ENCODE measurements at regions not wholly inside any gene's neighbourhood (a gene's known extent, or its start where the extent isn't known, plus 50 kb on each side); places are given as distances from the start of the nearest gene placed in this dataset.

DNA sequence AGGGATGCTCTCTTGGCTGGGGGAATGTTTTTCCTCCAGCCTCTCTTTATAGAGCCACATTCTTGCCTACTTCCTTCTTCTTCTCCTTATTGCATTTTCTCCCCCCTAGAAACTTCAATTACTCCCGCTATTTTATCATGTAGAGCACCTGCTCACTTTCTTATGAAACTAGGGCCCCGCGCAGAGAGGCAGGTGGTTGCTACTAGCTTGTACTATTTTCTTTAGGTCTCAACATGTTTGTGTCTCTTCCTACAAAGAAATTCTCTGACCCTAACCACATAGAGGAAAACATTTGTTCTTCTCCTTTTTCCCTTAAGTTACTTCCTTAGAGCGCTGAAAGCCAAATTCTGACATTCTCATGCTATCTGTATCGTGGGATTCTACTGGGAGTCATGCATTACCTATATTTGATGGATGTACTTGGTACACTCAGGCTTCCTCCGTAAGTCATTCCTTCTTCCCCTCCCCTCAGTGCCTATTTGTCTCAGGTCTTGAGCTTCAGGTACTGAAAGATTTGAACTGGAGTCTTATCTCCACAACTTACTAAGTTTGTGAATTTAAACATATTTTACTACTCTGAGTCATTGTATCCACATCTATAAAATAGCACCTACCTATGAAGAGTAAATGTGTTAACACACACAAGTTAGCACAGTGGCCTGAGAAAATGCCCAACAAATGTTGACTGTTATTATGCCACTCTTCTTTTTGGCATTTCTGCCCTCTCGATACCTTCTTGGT, 159.1 kb upstream of the LEF1 start:
- TF ChIP-seq, protein P1, sequence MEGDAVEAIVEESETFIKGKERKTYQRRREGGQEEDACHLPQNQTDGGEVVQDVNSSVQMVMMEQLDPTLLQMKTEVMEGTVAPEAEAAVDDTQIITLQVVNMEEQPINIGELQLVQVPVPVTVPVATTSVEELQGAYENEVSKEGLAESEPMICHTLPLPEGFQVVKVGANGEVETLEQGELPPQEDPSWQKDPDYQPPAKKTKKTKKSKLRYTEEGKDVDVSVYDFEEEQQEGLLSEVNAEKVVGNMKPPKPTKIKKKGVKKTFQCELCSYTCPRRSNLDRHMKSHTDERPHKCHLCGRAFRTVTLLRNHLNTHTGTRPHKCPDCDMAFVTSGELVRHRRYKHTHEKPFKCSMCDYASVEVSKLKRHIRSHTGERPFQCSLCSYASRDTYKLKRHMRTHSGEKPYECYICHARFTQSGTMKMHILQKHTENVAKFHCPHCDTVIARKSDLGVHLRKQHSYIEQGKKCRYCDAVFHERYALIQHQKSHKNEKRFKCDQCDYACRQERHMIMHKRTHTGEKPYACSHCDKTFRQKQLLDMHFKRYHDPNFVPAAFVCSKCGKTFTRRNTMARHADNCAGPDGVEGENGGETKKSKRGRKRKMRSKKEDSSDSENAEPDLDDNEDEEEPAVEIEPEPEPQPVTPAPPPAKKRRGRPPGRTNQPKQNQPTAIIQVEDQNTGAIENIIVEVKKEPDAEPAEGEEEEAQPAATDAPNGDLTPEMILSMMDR (conservative IDR thresholded peaks at IDR 0.05; ENCODE audit: low read length) = no peak
- TF ChIP-seq EZH2phosphoT487 (IDR thresholded peaks at IDR 0.05; ENCODE audit: borderline replicate concordance, low read depth, low read length) = no peak

Measured in OCI-LY7 (cell line).